ENCODE measurements at regions not wholly inside any gene's neighbourhood (a gene's known extent, or its start where the extent isn't known, plus 50 kb on each side); places are given as distances from the start of the nearest gene placed in this dataset.

GRCh38 chr5:109267283-109267682, 142.5 kb downstream of the PJA2 start:
- no peaks in the 10 kb centered on the region for H3K27me3 ChIP-seq (replicated peaks in 1 of 7)
- intact Hi-C loops (cut with DNase I; ENCODE audit: low total_unique reads) = no loop called here
- TF ChIP-seq, protein P1, sequence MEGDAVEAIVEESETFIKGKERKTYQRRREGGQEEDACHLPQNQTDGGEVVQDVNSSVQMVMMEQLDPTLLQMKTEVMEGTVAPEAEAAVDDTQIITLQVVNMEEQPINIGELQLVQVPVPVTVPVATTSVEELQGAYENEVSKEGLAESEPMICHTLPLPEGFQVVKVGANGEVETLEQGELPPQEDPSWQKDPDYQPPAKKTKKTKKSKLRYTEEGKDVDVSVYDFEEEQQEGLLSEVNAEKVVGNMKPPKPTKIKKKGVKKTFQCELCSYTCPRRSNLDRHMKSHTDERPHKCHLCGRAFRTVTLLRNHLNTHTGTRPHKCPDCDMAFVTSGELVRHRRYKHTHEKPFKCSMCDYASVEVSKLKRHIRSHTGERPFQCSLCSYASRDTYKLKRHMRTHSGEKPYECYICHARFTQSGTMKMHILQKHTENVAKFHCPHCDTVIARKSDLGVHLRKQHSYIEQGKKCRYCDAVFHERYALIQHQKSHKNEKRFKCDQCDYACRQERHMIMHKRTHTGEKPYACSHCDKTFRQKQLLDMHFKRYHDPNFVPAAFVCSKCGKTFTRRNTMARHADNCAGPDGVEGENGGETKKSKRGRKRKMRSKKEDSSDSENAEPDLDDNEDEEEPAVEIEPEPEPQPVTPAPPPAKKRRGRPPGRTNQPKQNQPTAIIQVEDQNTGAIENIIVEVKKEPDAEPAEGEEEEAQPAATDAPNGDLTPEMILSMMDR (IDR thresholded peaks at IDR 0.05 in 8 of 11, conservative IDR thresholded peaks at IDR 0.05 in 3 of 11) = no peak
- no peak for TF ChIP-seq POLR2A (IDR thresholded peaks at IDR 0.05)
- no peak for TF ChIP-seq POLR2AphosphoS5 (IDR thresholded peaks at IDR 0.05)
- H3K27ac ChIP-seq = no peak overlapping the region
- no peak overlapping the region for H3K4me3 ChIP-seq
- 84 to 100% (median 87%) methylated on average over 1 of the region's 1 CpG for WGBS, 5 donors
- H3K4me1 ChIP-seq = no peaks in the 10 kb centered on the region
- DNase-seq = no peak
- H3K9me3 ChIP-seq = peaks cover 0 to 46% (median 14%) of the 10 kb centered on the region in 8 donors
- H3K36me3 ChIP-seq = no peaks in the 10 kb centered on the region

- no peak overlapping the region for H3K4me3 ChIP-seq
- no peaks in the 10 kb centered on the region for H3K9me3 ChIP-seq
- no peaks in the 10 kb centered on the region for H3K4me1 ChIP-seq
- no peaks in the 10 kb centered on the region for H3K27me3 ChIP-seq (replicated peaks in 1 of 7)
- H3K36me3 ChIP-seq = no peaks in the 10 kb centered on the region
- H3K27ac ChIP-seq = no peak overlapping the region
- intact Hi-C loops (cut with DNase I; ENCODE audit: low total_unique reads) = no loop called here
- no peak for DNase-seq
- WGBS, 5 donors = 91 to 94% (median 94%) methylated on average over 4 of the region's 4 CpGs
- no peak for TF ChIP-seq POLR2A (IDR thresholded peaks at IDR 0.05)
- TF ChIP-seq, protein P1 (IDR thresholded peaks at IDR 0.05 in 8 of 11, conservative IDR thresholded peaks at IDR 0.05 in 3 of 11) = no peak
- TF ChIP-seq POLR2AphosphoS5 (IDR thresholded peaks at IDR 0.05) = no peak
Measured at GRCh38 chr5:109258755-109259154, 151.0 kb downstream of the PJA2 start.

DNA sequence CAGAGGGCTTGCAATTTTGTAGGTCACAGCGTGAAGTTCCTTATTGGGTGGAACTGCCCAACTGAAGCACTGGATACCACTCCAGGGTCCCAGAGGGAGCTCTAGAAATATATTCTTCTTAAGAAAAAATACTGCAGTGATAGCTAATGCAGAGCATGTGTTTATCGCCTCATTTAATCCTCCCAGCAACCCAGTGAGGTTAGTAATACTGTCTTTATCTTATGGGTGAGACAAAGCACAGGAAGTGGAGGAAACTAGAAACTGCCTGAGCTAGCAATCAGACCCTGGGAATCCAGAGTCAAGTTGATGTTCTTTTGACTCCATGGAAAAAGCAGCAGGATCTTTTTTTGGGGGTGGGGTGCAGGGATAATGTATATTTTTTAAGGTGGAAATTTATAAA, 153.3 kb downstream of the PJA2 start:
- Histone ChIP-seq H3K4me1 (no peaks in the 10 kb centered on the region), H3K27me3 (replicated peaks in 1 of 7) (no peaks in the 10 kb centered on the region), H3K9me3 (no peaks in the 10 kb centered on the region), H3K4me3 (no peak overlapping the region), H3K36me3 (no peaks in the 10 kb centered on the region), H3K27ac (no peak overlapping the region)
- 78 to 90% (median 86%) methylated on average over 2 of the region's 2 CpGs for WGBS, 5 donors
- intact Hi-C loops (cut with DNase I; ENCODE audit: low total_unique reads) = no loop called here
- TF ChIP-seq POLR2AphosphoS5 (IDR thresholded peaks at IDR 0.05) (no peak), POLR2A (IDR thresholded peaks at IDR 0.05) (no peak)
- TF ChIP-seq, protein P1 (IDR thresholded peaks at IDR 0.05 in 8 of 11, conservative IDR thresholded peaks at IDR 0.05 in 3 of 11) = no peak
- no peak for DNase-seq

DNA sequence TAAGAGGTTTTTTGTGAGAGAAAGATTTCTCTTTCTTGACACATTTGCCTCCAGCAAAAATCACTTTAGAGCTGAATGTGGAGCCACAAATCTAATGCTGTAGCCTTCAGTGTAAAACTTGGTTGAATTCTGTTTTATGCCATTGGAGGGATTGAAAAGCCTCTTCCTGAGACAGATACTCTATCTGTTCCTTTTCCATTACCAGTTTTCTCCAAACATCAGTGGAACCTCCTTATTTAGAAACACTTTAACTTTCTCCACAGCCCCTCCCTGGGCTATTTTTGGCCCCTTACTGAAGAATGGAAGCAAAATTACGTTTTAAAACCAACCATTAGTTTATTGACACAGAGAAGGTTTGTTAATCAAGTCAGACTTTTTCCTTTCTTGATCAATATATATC, 155.3 kb downstream of the PJA2 start:
- 45 to 85% (median 57%) methylated on average over 1 of the region's 1 CpG for WGBS, 5 donors
- Histone ChIP-seq H3K4me3 (no peak overlapping the region), H3K9me3 (no peaks in the 10 kb centered on the region), H3K4me1 (no peaks in the 10 kb centered on the region), H3K36me3 (no peaks in the 10 kb centered on the region), H3K27ac (no peak overlapping the region), H3K27me3 (replicated peaks in 1 of 7) (no peaks in the 10 kb centered on the region)
- intact Hi-C loops (cut with DNase I; ENCODE audit: low total_unique reads) = no loop called here
- TF ChIP-seq, protein P1 (IDR thresholded peaks at IDR 0.05 in 8 of 11, conservative IDR thresholded peaks at IDR 0.05 in 3 of 11) = no peak
- TF ChIP-seq POLR2AphosphoS5 (IDR thresholded peaks at IDR 0.05) (no peak), POLR2A (IDR thresholded peaks at IDR 0.05) (no peak)
- no peak for DNase-seq
